ENCODE measurements at regions not wholly inside any gene's neighbourhood (a gene's known extent, or its start where the extent isn't known, plus 50 kb on each side); places are given as distances from the start of the nearest gene placed in this dataset.

DNA sequence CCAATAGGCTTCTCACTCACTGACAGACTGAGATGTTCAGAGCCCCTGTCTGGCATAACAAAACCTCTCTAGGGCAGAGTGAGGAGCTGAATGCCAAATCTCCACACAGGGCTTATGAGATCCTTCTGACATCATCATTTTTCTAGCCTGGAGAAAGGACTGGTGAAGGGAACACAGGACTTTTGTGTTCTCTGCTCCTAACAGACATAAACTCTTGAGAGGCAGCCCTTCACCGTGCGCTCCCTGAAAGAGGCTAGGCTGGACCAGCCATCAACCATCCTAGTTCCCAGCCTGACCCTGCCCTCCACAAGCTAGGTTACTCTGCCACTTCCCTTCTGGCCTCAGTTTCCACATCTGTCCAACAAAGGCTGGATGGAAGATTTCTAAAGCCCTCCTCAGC is 141.9 kb downstream of the SUCLG1 start:
- ChIA-PET RAD21 (ENCODE audit: unreplicated experiment) (no interaction called here), CTCF (interaction anchor here (1.4 to 3.2 kb wide), 4 partner anchors 17 to 298 kb away, joined by 3 to 16 read pairs (median 4); no protein-coding TSS in a partner anchor), POLR2A (no interaction called here), SMC1A (ENCODE audit: uncharacterized antibody, unreplicated experiment) (interaction anchor here (0.7 to 1.1 kb wide), 2 partner anchors 12 to 64 kb away, joined by 3 read pairs; no protein-coding TSS in a partner anchor)
- H3K4me1 ChIP-seq (ENCODE audit: control insufficient read depth, insufficient read depth, low read length), result no peaks in the 10 kb centered on the region
- no peak overlapping the region for H3K9ac ChIP-seq (ENCODE audit: control insufficient read depth, insufficient read depth, low read length)
- ATAC-seq (no peak), FAIRE-seq (no peak), DNase-seq (ENCODE audit: low read depth, low spot score) (no peak)
- H3K9me3 ChIP-seq (replicated peaks; ENCODE audit: control insufficient read depth, insufficient read depth, low read length), result no peaks in the 10 kb centered on the region
- TF ChIP-seq CHD1 (IDR thresholded peaks at IDR 0.05; ENCODE audit: low read depth, low read length) (no peak), EGR1 (IDR thresholded peaks at IDR 0.05; ENCODE audit: borderline replicate concordance in 1 of 2, low read depth in 2 of 2, low read length in 2 of 2) (no peak), RAD21 (IDR thresholded peaks at IDR 0.05; ENCODE audit: insufficient read depth, low read depth, low read length) (no peak), LARP7 (IDR thresholded peaks at IDR 0.05) (no peak), TBL1XR1 (IDR thresholded peaks at IDR 0.05; ENCODE audit: low read depth, low read length) (no peak), STAT3 (IDR thresholded peaks at IDR 0.05; ENCODE audit: low read depth, low read length) (no peak), ASH2L (IDR thresholded peaks at IDR 0.05; ENCODE audit: borderline replicate concordance, low read depth) (no peak), PAX8 (IDR thresholded peaks at IDR 0.05) (no peak), POLR2AphosphoS5 (IDR thresholded peaks at IDR 0.05; ENCODE audit: low read length) (no peak), ZZZ3 (IDR thresholded peaks at IDR 0.05; ENCODE audit: control insufficient read depth, insufficient read length, low read depth) (no peak)
- TF ChIP-seq, protein P1, sequence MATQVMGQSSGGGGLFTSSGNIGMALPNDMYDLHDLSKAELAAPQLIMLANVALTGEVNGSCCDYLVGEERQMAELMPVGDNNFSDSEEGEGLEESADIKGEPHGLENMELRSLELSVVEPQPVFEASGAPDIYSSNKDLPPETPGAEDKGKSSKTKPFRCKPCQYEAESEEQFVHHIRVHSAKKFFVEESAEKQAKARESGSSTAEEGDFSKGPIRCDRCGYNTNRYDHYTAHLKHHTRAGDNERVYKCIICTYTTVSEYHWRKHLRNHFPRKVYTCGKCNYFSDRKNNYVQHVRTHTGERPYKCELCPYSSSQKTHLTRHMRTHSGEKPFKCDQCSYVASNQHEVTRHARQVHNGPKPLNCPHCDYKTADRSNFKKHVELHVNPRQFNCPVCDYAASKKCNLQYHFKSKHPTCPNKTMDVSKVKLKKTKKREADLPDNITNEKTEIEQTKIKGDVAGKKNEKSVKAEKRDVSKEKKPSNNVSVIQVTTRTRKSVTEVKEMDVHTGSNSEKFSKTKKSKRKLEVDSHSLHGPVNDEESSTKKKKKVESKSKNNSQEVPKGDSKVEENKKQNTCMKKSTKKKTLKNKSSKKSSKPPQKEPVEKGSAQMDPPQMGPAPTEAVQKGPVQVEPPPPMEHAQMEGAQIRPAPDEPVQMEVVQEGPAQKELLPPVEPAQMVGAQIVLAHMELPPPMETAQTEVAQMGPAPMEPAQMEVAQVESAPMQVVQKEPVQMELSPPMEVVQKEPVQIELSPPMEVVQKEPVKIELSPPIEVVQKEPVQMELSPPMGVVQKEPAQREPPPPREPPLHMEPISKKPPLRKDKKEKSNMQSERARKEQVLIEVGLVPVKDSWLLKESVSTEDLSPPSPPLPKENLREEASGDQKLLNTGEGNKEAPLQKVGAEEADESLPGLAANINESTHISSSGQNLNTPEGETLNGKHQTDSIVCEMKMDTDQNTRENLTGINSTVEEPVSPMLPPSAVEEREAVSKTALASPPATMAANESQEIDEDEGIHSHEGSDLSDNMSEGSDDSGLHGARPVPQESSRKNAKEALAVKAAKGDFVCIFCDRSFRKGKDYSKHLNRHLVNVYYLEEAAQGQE (IDR thresholded peaks at IDR 0.05; ENCODE audit: low read depth, low read length), result no peak
- TF ChIP-seq, protein P2, sequence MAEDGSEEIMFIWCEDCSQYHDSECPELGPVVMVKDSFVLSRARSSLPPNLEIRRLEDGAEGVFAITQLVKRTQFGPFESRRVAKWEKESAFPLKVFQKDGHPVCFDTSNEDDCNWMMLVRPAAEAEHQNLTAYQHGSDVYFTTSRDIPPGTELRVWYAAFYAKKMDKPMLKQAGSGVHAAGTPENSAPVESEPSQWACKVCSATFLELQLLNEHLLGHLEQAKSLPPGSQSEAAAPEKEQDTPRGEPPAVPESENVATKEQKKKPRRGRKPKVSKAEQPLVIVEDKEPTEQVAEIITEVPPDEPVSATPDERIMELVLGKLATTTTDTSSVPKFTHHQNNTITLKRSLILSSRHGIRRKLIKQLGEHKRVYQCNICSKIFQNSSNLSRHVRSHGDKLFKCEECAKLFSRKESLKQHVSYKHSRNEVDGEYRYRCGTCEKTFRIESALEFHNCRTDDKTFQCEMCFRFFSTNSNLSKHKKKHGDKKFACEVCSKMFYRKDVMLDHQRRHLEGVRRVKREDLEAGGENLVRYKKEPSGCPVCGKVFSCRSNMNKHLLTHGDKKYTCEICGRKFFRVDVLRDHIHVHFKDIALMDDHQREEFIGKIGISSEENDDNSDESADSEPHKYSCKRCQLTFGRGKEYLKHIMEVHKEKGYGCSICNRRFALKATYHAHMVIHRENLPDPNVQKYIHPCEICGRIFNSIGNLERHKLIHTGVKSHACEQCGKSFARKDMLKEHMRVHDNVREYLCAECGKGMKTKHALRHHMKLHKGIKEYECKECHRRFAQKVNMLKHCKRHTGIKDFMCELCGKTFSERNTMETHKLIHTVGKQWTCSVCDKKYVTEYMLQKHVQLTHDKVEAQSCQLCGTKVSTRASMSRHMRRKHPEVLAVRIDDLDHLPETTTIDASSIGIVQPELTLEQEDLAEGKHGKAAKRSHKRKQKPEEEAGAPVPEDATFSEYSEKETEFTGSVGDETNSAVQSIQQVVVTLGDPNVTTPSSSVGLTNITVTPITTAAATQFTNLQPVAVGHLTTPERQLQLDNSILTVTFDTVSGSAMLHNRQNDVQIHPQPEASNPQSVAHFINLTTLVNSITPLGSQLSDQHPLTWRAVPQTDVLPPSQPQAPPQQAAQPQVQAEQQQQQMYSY (CRISPR knock-in tag; IDR thresholded peaks at IDR 0.05), result no peak
- TF ChIP-seq, protein P3, sequence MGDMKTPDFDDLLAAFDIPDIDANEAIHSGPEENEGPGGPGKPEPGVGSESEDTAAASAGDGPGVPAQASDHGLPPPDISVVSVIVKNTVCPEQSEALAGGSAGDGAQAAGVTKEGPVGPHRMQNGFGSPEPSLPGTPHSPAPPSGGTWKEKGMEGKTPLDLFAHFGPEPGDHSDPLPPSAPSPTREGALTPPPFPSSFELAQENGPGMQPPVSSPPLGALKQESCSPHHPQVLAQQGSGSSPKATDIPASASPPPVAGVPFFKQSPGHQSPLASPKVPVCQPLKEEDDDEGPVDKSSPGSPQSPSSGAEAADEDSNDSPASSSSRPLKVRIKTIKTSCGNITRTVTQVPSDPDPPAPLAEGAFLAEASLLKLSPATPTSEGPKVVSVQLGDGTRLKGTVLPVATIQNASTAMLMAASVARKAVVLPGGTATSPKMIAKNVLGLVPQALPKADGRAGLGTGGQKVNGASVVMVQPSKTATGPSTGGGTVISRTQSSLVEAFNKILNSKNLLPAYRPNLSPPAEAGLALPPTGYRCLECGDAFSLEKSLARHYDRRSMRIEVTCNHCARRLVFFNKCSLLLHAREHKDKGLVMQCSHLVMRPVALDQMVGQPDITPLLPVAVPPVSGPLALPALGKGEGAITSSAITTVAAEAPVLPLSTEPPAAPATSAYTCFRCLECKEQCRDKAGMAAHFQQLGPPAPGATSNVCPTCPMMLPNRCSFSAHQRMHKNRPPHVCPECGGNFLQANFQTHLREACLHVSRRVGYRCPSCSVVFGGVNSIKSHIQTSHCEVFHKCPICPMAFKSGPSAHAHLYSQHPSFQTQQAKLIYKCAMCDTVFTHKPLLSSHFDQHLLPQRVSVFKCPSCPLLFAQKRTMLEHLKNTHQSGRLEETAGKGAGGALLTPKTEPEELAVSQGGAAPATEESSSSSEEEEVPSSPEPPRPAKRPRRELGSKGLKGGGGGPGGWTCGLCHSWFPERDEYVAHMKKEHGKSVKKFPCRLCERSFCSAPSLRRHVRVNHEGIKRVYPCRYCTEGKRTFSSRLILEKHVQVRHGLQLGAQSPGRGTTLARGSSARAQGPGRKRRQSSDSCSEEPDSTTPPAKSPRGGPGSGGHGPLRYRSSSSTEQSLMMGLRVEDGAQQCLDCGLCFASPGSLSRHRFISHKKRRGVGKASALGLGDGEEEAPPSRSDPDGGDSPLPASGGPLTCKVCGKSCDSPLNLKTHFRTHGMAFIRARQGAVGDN (IDR thresholded peaks at IDR 0.05), result no peak
- no peak overlapping the region for H3K4me3 ChIP-seq
- no TSS peak for BruUV-seq (replicated peaks)
- in situ Hi-C loops (cut with MboI), result no loop called here
- no peak overlapping the region for H2AFZ ChIP-seq (ENCODE audit: control insufficient read depth, low read depth, low read length)
- 54% methylated on average over 2 of the region's 2 CpGs for WGBS (ENCODE audit: insufficient coverage, insufficient replicate concordance, low lambda C conversion rate, missing lambda C conversion rate)
- intact Hi-C loops (cut with micrococcal nuclease; ENCODE audit: unreplicated experiment), result loop anchor here (10.0 kb wide), 1 partner anchor 492 kb away; no protein-coding TSS in a partner anchor
- no peak overlapping the region for H3K4me2 ChIP-seq (ENCODE audit: control insufficient read depth, insufficient read depth)
- no peaks in the 10 kb centered on the region for H4K20me1 ChIP-seq (ENCODE audit: control insufficient read depth, insufficient read depth)
- H3K27ac ChIP-seq (ENCODE audit: control insufficient read depth, insufficient read depth), result no peak overlapping the region
- H3K27me3 ChIP-seq (replicated peaks in 1 of 2; ENCODE audit: control insufficient read depth in 2 of 2, insufficient read depth in 2 of 2, low read length in 1 of 2), result no peaks in the 10 kb centered on the region; a peak in 1 of 4 replicates
- no peaks in the 10 kb centered on the region for H3K36me3 ChIP-seq (ENCODE audit: control insufficient read depth in 2 of 2, insufficient read depth in 2 of 2, low read length in 1 of 2)
- H3K79me2 ChIP-seq (ENCODE audit: control insufficient read depth, insufficient read depth, low read length), result no peaks in the 10 kb centered on the region
